ENCODE measurements at regions not wholly inside any gene's neighbourhood (a gene's known extent, or its start where the extent isn't known, plus 50 kb on each side); places are given as distances from the start of the nearest gene placed in this dataset.

- no peak for TF ChIP-seq ZFX (IDR thresholded peaks at IDR 0.05; ENCODE audit: borderline replicate concordance)
- TF ChIP-seq CTCF (IDR thresholded peaks at IDR 0.05): no peak
- H3K27ac ChIP-seq: no peak overlapping the region
These were observed 50.9 kb downstream of the TNP1 start for GRCh38 chr2:216808805-216809425.

GRCh38 chr2:216807857-216808272, 52.0 kb downstream of the TNP1 start:
- no peak overlapping the region for H3K27ac ChIP-seq
- TF ChIP-seq CTCF (IDR thresholded peaks at IDR 0.05): no peak

GRCh38 chr2:216804357-216805350, 55.2 kb downstream of the TNP1 start:
- no peak for TF ChIP-seq ZFX (IDR thresholded peaks at IDR 0.05; ENCODE audit: borderline replicate concordance)
- TF ChIP-seq CTCF (IDR thresholded peaks at IDR 0.05): no peak
- no peak overlapping the region for H3K27ac ChIP-seq

- TF ChIP-seq CTCF (IDR thresholded peaks at IDR 0.05) (no peak), ZFX (IDR thresholded peaks at IDR 0.05; ENCODE audit: borderline replicate concordance) (no peak)
- H3K27ac ChIP-seq: no peak overlapping the region
These were observed 56.1 kb downstream of the TNP1 start for GRCh38 chr2:216803791-216804190.

GRCh38 chr2:216802516-216803215, 57.2 kb downstream of the TNP1 start:
- no peak for TF ChIP-seq ZFX (IDR thresholded peaks at IDR 0.05; ENCODE audit: borderline replicate concordance)
- no peak for TF ChIP-seq CTCF (IDR thresholded peaks at IDR 0.05)

GRCh38 chr2:216800836-216801235, 59.0 kb downstream of the TNP1 start:
- TF ChIP-seq ZFX (IDR thresholded peaks at IDR 0.05; ENCODE audit: borderline replicate concordance): no peak
- no peak for TF ChIP-seq CTCF (IDR thresholded peaks at IDR 0.05)
- no peak overlapping the region for H3K27ac ChIP-seq

More at GRCh38 chr2:216802516-216803215, 57.2 kb downstream of the TNP1 start:
- H3K27ac ChIP-seq: no peak overlapping the region

All from 22Rv1 (cell line).